LHCN-M2 (cell line): ENCODE measurements at regions not wholly inside any gene's neighbourhood (a gene's known extent, or its start where the extent isn't known, plus 50 kb on each side); places are given as distances from the start of the nearest gene placed in this dataset.
"Not testable (repeated sequence)": the region's sequence is repeated elsewhere in the genome, so short reads cannot be mapped to it uniquely, and the experiment has no call there.

Source experiments
- DNase-seq: peaks from one replicate; pipeline ENCODE4 v3.0.0-alpha.2; 2012; ENCODE audit warnings: low read depth

- no peak for DNase-seq
These were observed 382.3 kb upstream of the CDH10 start for GRCh38 chr5:25027061-25027460.

- DNase-seq = no peak
These were observed 381.1 kb upstream of the CDH10 start for GRCh38 chr5:25025831-25026230.

GRCh38 chr5:25020454-25020853 is 375.7 kb upstream of the CDH10 start:
- no peak for DNase-seq

- no peak for DNase-seq
These were observed 364.3 kb upstream of the CDH10 start for GRCh38 chr5:25009063-25009462.

GRCh38 chr5:25006734-25007133 is 362.0 kb upstream of the CDH10 start:
- no peak for DNase-seq

- no peak for DNase-seq
These were observed 361.5 kb upstream of the CDH10 start for GRCh38 chr5:25006237-25006636.

- DNase-seq = no peak
These were observed 360.7 kb upstream of the CDH10 start for GRCh38 chr5:25005431-25005830.

- no peak for DNase-seq
These were observed 357.6 kb upstream of the CDH10 start for GRCh38 chr5:25002371-25002770.

GRCh38 chr5:24999732-25000131 is 355.0 kb upstream of the CDH10 start:
- no peak for DNase-seq

GRCh38 chr5:24998641-24999040 is 353.9 kb upstream of the CDH10 start:
- DNase-seq = no peak

GRCh38 chr5:24986326-24986725 is 341.5 kb upstream of the CDH10 start:
- no peak for DNase-seq

- not testable (repeated sequence) for DNase-seq
These were observed 333.8 kb upstream of the CDH10 start for GRCh38 chr5:24978552-24978951.

- DNase-seq = no peak
These were observed 318.8 kb upstream of the CDH10 start for GRCh38 chr5:24963611-24964010.

- no peak for DNase-seq
These were observed 278.6 kb upstream of the CDH10 start for GRCh38 chr5:24923400-24923799.

- no peak for DNase-seq
These were observed 273.9 kb upstream of the CDH10 start for GRCh38 chr5:24918676-24919075.

GRCh38 chr5:24916863-24917262 is 272.1 kb upstream of the CDH10 start:
- no peak for DNase-seq

- no peak for DNase-seq
These were observed 264.4 kb upstream of the CDH10 start for GRCh38 chr5:24909210-24909609.

- no peak for DNase-seq
These were observed 261.9 kb upstream of the CDH10 start for GRCh38 chr5:24906689-24907088.

- DNase-seq = no peak
These were observed 260.3 kb upstream of the CDH10 start for GRCh38 chr5:24904981-24905517.

GRCh38 chr5:24899180-24899579 is 254.4 kb upstream of the CDH10 start:
- DNase-seq = no peak

GRCh38 chr5:24864244-24864643 is 219.5 kb upstream of the CDH10 start:
- no peak for DNase-seq

GRCh38 chr5:24862117-24862516 is 217.3 kb upstream of the CDH10 start:
- no peak for DNase-seq

- DNase-seq = no peak
These were observed 210.7 kb upstream of the CDH10 start for GRCh38 chr5:24855485-24855884.

- no peak for DNase-seq
These were observed 210.1 kb upstream of the CDH10 start for GRCh38 chr5:24854850-24855249.
